Thyroid gland (tissue), 4 donors: ENCODE measurements at regions not wholly inside any gene's neighbourhood (a gene's known extent, or its start where the extent isn't known, plus 50 kb on each side); places are given as distances from the start of the nearest gene placed in this dataset.

Experiments
- CTCF ChIP-seq, 6 experiments: fragments of 200-600 bp in 3 of 6; fragments of 450-650 bp in 3 of 6; sonication (generic) in 3 of 6; IDR thresholded peaks; one replicate each; pipeline ENCODE4 v1.5.1; 2016 to 2019; ENCODE audit warnings: antibody characterized with exemption in 6 of 6, mild to moderate bottlenecking in 2 of 6, inconsistent platforms in 1 of 6, moderate library complexity in 1 of 6
- POLR2A ChIP-seq, 2 donors: fragments of 450-650 bp; IDR thresholded peaks; one replicate each; pipeline ENCODE4 v1.6.1; 2017; ENCODE audit warnings: antibody characterized with exemption in 2 of 2, mild to moderate bottlenecking in 2 of 2, moderate library complexity in 1 of 2

GRCh38 chr1:87644579-87645190 lies 316.0 kb downstream of the LMO4 start:
- no peak for TF ChIP-seq CTCF (IDR thresholded peaks at IDR 0.05)
- no peak for TF ChIP-seq POLR2A (IDR thresholded peaks at IDR 0.05)
